ENCODE measurements at regions not wholly inside any gene's neighbourhood (a gene's known extent, or its start where the extent isn't known, plus 50 kb on each side); places are given as distances from the start of the nearest gene placed in this dataset.

GRCh38 chr2:175744000-175744399, 258.1 kb downstream of the LNPK start:
- RAD21 ChIA-PET (ENCODE audit: low non-redundant PET in 1 of 2, low total read pairs in 2 of 2, uncharacterized antibody in 2 of 2, unreplicated experiment in 2 of 2): no interaction called here
- Histone ChIP-seq H3K9me2 (ENCODE audit: insufficient read depth) (no peaks in the 10 kb centered on the region), H3K27me3 (ENCODE audit: insufficient read depth, low read length) (peaks cover 8% of the 10 kb centered on the region; the same call in 1 of the 2 replicates), H3K9ac (ENCODE audit: low read length) (no peak overlapping the region), H3K4me1 (ENCODE audit: control insufficient read depth in 1 of 2, insufficient read depth in 2 of 2, low read length in 2 of 2) (no peaks in the 10 kb centered on the region), H3K4me2 (ENCODE audit: low read length) (no peak overlapping the region), H3K4me3 (replicated peaks in 1 of 2; ENCODE audit: low read depth in 1 of 2, low read length in 2 of 2) (no peak overlapping the region), H3K36me3 (ENCODE audit: control insufficient read depth in 1 of 2, insufficient read depth in 2 of 2, low read length in 2 of 2) (no peaks in the 10 kb centered on the region), H3K79me2 (ENCODE audit: insufficient read depth, low read length) (no peaks in the 10 kb centered on the region), H4K20me1 (ENCODE audit: insufficient read depth) (no peaks in the 10 kb centered on the region), H2AFZ (ENCODE audit: low read depth, low read length, poor library complexity, severe bottlenecking) (no peak overlapping the region), H3K9me3 (ENCODE audit: control insufficient read depth in 1 of 2, insufficient read depth in 1 of 2, low read depth in 1 of 2, low read length in 2 of 2) (no peaks in the 10 kb centered on the region), H3K27ac (ENCODE audit: low read depth, low read length) (no peak overlapping the region)
- no peak for ATAC-seq
- intact Hi-C loops (cut with micrococcal nuclease): no loop called here
- BruUV-seq (replicated peaks): no TSS peak
- POLR2A ChIA-PET: no interaction called here
- CTCF ChIA-PET: no interaction called here
- DNase-seq (ENCODE audit: low read depth, low spot score): no peak
- TF ChIP-seq REST (IDR thresholded peaks at IDR 0.05; ENCODE audit: low read depth): no peak
- no peak for TF ChIP-seq ZFX (IDR thresholded peaks at IDR 0.05)
- TF ChIP-seq ATF3 (IDR thresholded peaks at IDR 0.05): no peak
- TF ChIP-seq ZBTB33 (IDR thresholded peaks at IDR 0.05; ENCODE audit: extremely low read depth, insufficient replicate concordance, low read length): no peak
- no peak for TF ChIP-seq POLR2AphosphoS5 (IDR thresholded peaks at IDR 0.05; ENCODE audit: low read depth, low read length)
- TF ChIP-seq CBX3 (IDR thresholded peaks at IDR 0.05; ENCODE audit: low read depth): no peak
- TF ChIP-seq SIN3A (IDR thresholded peaks at IDR 0.05; ENCODE audit: low read depth): no peak
